Osteoblast (primary cell): ENCODE measurements at regions not wholly inside any gene's neighbourhood (a gene's known extent, or its start where the extent isn't known, plus 50 kb on each side); places are given as distances from the start of the nearest gene placed in this dataset.

Experiments used
- DNase-seq: peaks from one replicate; pipeline ENCODE4 v3.0.0; 2011; ENCODE audit warnings: low spot score, mixed read lengths; ENCODE audit not compliant: insufficient read length; ENCODE audit errors: missing footprints
- H2AFZ ChIP-seq: 2 replicates; pipeline ENCODE4 v1.6.0; 2011; ENCODE audit warnings: mild to moderate bottlenecking, low read length
- H3K27ac ChIP-seq: 2 replicates; pipeline ENCODE4 v1.5.1; 2011; ENCODE audit warnings: mild to moderate bottlenecking, low read depth, low read length, moderate library complexity
- H3K27me3 ChIP-seq: 2 replicates; pipeline ENCODE4 v1.6.0; 2012; ENCODE audit warnings: mild to moderate bottlenecking, control low read depth, inconsistent platforms, low read length, moderate library complexity; ENCODE audit not compliant: insufficient read depth
- H3K36me3 ChIP-seq: 2 replicates; pipeline ENCODE4 v1.5.1; 2011; ENCODE audit warnings: mild to moderate bottlenecking, low read length, control low read depth, moderate library complexity; ENCODE audit not compliant: insufficient read depth
- H3K4me1 ChIP-seq: 2 replicates; pipeline ENCODE4 v1.5.1; 2011; ENCODE audit warnings: mild to moderate bottlenecking, low read length, control low read depth, moderate library complexity; ENCODE audit not compliant: insufficient read depth
- H3K4me2 ChIP-seq: 2 replicates; pipeline ENCODE4 v1.6.0; 2011; ENCODE audit warnings: mild to moderate bottlenecking, low read length; ENCODE audit not compliant: insufficient read depth
- H3K4me3 ChIP-seq: fragments of 200-600 bp; sonication (generic); 3 replicates; pipeline ENCODE4 v1.5.1; 2012; ENCODE audit warnings: mild to moderate bottlenecking, low read length, inconsistent platforms; ENCODE audit not compliant: insufficient read depth
- H3K79me2 ChIP-seq: 2 replicates; pipeline ENCODE4 v1.6.0; 2012; ENCODE audit warnings: mild to moderate bottlenecking, low read length, control low read depth, inconsistent platforms; ENCODE audit not compliant: insufficient read depth
- H3K9me3 ChIP-seq: 2 replicates; pipeline ENCODE4 v1.5.1; 2011; ENCODE audit warnings: low read depth, low read length, control low read depth
- H4K20me1 ChIP-seq: 2 replicates; pipeline ENCODE4 v1.6.0; 2012; ENCODE audit warnings: mild to moderate bottlenecking, low read length, control low read depth; ENCODE audit not compliant: insufficient read depth
- CTCF ChIP-seq: IDR thresholded peaks from 2 replicates; pipeline ENCODE4 v1.5.1; 2011; ENCODE audit warnings: mild to moderate bottlenecking, low read depth, low read length, moderate library complexity; ENCODE audit errors: extremely low read depth

DNA sequence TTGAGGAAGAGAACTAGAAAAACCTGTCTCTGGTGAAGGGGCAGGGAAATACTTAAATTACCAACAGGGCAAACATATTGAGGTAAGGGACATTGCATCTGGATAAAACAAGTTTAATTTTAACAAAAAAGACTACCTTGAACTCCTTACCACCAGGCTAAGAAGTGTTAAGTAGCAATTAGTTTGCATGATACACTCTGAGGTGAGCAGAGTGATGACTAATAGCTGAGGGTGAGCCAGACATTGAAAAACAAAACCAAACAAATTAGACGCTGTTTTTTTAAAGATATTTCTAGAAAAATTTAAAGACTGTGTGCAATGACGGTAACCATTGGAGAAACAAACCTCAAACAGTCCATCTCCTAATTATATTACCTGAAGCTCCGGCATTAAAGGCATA, 105.9 kb downstream of the ANKRD7 start:
- H4K20me1 ChIP-seq = no peaks in the 10 kb centered on the region
- H2AFZ ChIP-seq = no peak overlapping the region
- H3K9me3 ChIP-seq = no peaks in the 10 kb centered on the region
- H3K4me1 ChIP-seq = no peaks in the 10 kb centered on the region
- H3K4me2 ChIP-seq = no peak overlapping the region
- no peak overlapping the region for H3K27ac ChIP-seq
- no peaks in the 10 kb centered on the region for H3K27me3 ChIP-seq
- DNase-seq = no peak
- H3K36me3 ChIP-seq = no peaks in the 10 kb centered on the region
- no peak for TF ChIP-seq CTCF
- no peak overlapping the region for H3K4me3 ChIP-seq
- no peaks in the 10 kb centered on the region for H3K79me2 ChIP-seq

- H3K4me3 ChIP-seq = no peak overlapping the region
- no peaks in the 10 kb centered on the region for H3K4me1 ChIP-seq
Measured at GRCh38 chr7:118346748-118347147, 122.2 kb downstream of the ANKRD7 start.

GRCh38 chr7:118349604-118350003, 125.1 kb downstream of the ANKRD7 start:
- no peaks in the 10 kb centered on the region for H3K27me3 ChIP-seq
- no peaks in the 10 kb centered on the region for H3K36me3 ChIP-seq
- no peaks in the 10 kb centered on the region for H3K9me3 ChIP-seq
- H2AFZ ChIP-seq = no peak overlapping the region
- H3K4me2 ChIP-seq = no peak overlapping the region
- no peaks in the 10 kb centered on the region for H4K20me1 ChIP-seq
- no peak overlapping the region for H3K27ac ChIP-seq
- no peak for DNase-seq
- H3K79me2 ChIP-seq = no peaks in the 10 kb centered on the region
- no peaks in the 10 kb centered on the region for H3K4me1 ChIP-seq
- no peak overlapping the region for H3K4me3 ChIP-seq
- no peak for TF ChIP-seq CTCF

More at GRCh38 chr7:118346748-118347147, 122.2 kb downstream of the ANKRD7 start:
- Histone ChIP-seq H3K79me2 (no peaks in the 10 kb centered on the region), H3K9me3 (no peaks in the 10 kb centered on the region), H3K27me3 (no peaks in the 10 kb centered on the region), H3K36me3 (no peaks in the 10 kb centered on the region), H3K4me2 (no peak overlapping the region), H4K20me1 (no peaks in the 10 kb centered on the region), H2AFZ (no peak overlapping the region), H3K27ac (no peak overlapping the region)
- no peak for DNase-seq
- TF ChIP-seq CTCF = no peak

DNA sequence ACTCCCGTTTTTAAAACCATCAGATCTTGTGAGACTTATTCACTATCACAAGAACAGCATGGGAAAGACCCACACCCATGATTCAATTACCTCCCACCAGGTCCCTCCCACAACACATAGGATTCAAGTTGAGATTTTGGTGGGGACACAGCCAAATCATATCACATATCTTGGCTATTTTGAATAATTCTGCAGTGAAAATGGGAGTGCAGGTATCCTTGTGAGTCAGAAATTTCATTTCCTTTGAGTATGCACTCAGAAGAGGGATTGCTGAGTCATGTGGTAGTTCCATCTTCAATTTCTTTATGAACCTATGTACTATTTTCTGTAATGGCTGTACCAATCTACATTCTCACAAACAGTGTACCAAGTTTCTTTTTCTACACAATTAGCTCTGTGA, 125.8 kb downstream of the ANKRD7 start:
- Histone ChIP-seq H4K20me1 (no peaks in the 10 kb centered on the region), H3K36me3 (no peaks in the 10 kb centered on the region), H3K79me2 (no peaks in the 10 kb centered on the region), H3K4me3 (no peak overlapping the region), H3K27me3 (no peaks in the 10 kb centered on the region), H3K9me3 (no peaks in the 10 kb centered on the region), H3K27ac (no peak overlapping the region), H2AFZ (no peak overlapping the region), H3K4me1 (no peaks in the 10 kb centered on the region), H3K4me2 (no peak overlapping the region)
- no peak for TF ChIP-seq CTCF
- no peak for DNase-seq
